Gastroesophageal sphincter (tissue), 4 donors: ENCODE measurements at regions not wholly inside any gene's neighbourhood (a gene's known extent, or its start where the extent isn't known, plus 50 kb on each side); places are given as distances from the start of the nearest gene placed in this dataset.

ENCODE experiments used
- ATAC-seq: fragments of 150-250 bp; one replicate; pipeline ENCODE4 v1.9.1; 2016; ENCODE audit warnings: mild to moderate bottlenecking, moderate library complexity
- H3K27ac ChIP-seq, 4 donors: fragments of 200-600 bp; sonication (generic) in 3 of 4; 1 replicate in 3 of 4; 2 replicates in 1 of 4; pipeline ENCODE4 v1.5.1; 2016 to 2019
- H3K27me3 ChIP-seq: fragments of 200-600 bp; sonication (generic); one replicate; pipeline ENCODE4 v1.5.1; 2019
- H3K36me3 ChIP-seq, 2 donors: fragments of 200-600 bp; sonication (generic); one replicate each; pipeline ENCODE4 v1.5.1; 2019; ENCODE audit warnings: control low read depth in 1 of 2
- H3K4me1 ChIP-seq, 3 donors: fragments of 200-600 bp; sonication (generic); 1 replicate in 2 of 3; 2 replicates in 1 of 3; pipeline ENCODE4 v1.5.1; 2016 to 2019; ENCODE audit warnings: control low read depth in 2 of 3
- H3K4me3 ChIP-seq, 2 donors: fragments of 200-600 bp; sonication (generic); one replicate each; pipeline ENCODE4 v1.5.1; 2019; ENCODE audit warnings: mild to moderate bottlenecking in 1 of 2, moderate library complexity in 1 of 2
- H3K9me3 ChIP-seq, 3 donors: fragments of 200-600 bp; sonication (generic); one replicate each; pipeline ENCODE4 v1.5.1; 2017 to 2019; ENCODE audit warnings: control low read depth in 2 of 3
- EP300 ChIP-seq: sonication (generic); formaldehyde crosslinking; IDR thresholded peaks from one replicate; pipeline ENCODE4 v1.6.1; 2017; ENCODE audit warnings: antibody characterized with exemption, mild to moderate bottlenecking
- POLR2A ChIP-seq, 2 donors: fragments of 450-650 bp; IDR thresholded peaks; one replicate each; pipeline ENCODE4 v1.6.1; 2017; ENCODE audit warnings: antibody characterized with exemption in 2 of 2, mild to moderate bottlenecking in 2 of 2, moderate library complexity in 1 of 2
- POLR2AphosphoS5 ChIP-seq: sonication (generic); formaldehyde crosslinking; IDR thresholded peaks from one replicate; pipeline ENCODE4 v1.6.1; 2017; ENCODE audit warnings: antibody characterized with exemption
- WGBS, 2 donors: methylation state at CpG; one replicate each; pipeline ENCODE4 v1.1.5; 2018; ENCODE audit warnings: low coverage in 1 of 2; 5-methylcytosine and 5-hydroxymethylcytosine counted together
- TF ChIP-seq, protein P1 (sequence below), 4 experiments: fragments of 200-600 bp in 2 of 4; fragments of 450-650 bp in 2 of 4; sonication (generic) in 1 of 4; IDR thresholded peaks; one replicate each; pipeline ENCODE4 v1.5.1; 2017 to 2019; ENCODE audit warnings: antibody characterized with exemption in 4 of 4, mild to moderate bottlenecking in 2 of 4, moderate library complexity in 2 of 4

DNA sequence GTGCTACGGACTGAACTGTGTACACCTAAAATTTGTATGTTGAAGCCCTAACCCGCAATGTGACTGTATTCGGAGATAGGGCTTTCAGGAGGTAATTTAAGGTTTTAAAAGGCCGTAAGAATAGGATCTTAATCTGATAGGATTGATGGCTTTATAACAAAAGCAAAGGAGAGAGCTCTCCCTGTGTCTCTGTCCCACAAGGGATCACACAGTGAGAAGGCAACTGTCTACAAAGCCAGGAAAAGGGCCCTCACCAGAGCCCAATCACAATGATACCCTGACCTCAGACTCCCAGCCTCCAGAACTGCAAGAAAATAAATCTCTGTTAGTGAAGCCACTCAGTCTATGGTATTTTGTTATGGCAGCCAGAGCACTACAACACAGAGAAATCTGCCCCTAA lies 208.7 kb upstream of the ZC3H12C start:
- Histone ChIP-seq H3K4me1 (no peaks in the 10 kb centered on the region), H3K27me3 (no peaks in the 10 kb centered on the region), H3K27ac (no peak overlapping the region), H3K36me3 (no peaks in the 10 kb centered on the region), H3K4me3 (no peak overlapping the region), H3K9me3 (no peaks in the 10 kb centered on the region)
- ATAC-seq, result no peak
- WGBS, 2 donors, result 86 to 94% methylated on average over 4 of the region's 4 CpGs
- TF ChIP-seq POLR2A (IDR thresholded peaks at IDR 0.05) (no peak), POLR2AphosphoS5 (no peak), EP300 (no peak)
- TF ChIP-seq, protein P1, sequence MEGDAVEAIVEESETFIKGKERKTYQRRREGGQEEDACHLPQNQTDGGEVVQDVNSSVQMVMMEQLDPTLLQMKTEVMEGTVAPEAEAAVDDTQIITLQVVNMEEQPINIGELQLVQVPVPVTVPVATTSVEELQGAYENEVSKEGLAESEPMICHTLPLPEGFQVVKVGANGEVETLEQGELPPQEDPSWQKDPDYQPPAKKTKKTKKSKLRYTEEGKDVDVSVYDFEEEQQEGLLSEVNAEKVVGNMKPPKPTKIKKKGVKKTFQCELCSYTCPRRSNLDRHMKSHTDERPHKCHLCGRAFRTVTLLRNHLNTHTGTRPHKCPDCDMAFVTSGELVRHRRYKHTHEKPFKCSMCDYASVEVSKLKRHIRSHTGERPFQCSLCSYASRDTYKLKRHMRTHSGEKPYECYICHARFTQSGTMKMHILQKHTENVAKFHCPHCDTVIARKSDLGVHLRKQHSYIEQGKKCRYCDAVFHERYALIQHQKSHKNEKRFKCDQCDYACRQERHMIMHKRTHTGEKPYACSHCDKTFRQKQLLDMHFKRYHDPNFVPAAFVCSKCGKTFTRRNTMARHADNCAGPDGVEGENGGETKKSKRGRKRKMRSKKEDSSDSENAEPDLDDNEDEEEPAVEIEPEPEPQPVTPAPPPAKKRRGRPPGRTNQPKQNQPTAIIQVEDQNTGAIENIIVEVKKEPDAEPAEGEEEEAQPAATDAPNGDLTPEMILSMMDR (IDR thresholded peaks at IDR 0.05), result no peak

DNA sequence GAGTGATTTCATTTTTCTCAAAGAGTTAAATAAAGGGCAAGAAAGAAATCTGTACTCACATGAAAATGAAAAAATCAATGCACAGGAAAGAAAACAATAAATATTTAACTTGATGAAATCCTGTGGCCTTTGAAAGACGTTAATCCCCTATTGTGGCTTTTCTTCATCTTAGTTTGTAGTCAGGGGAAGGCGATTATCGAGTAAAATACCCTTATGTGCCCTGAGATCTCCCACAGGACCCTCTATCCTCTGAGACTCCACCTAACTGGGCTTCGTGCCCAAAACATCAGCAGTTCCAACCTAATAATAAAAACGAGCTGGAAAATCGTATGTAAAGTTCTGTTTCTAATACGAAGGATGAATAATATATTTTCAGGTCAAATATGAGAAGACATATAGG lies 208.2 kb upstream of the ZC3H12C start:
- 41 to 42% methylated on average over 6 to 7 of the region's 7 CpGs for WGBS, 2 donors
- no peaks in the 10 kb centered on the region for H3K4me1 ChIP-seq
- ATAC-seq, result no peak
- H3K36me3 ChIP-seq, result no peaks in the 10 kb centered on the region
- H3K27ac ChIP-seq, result no peak overlapping the region
- no peak overlapping the region for H3K4me3 ChIP-seq
- TF ChIP-seq, protein P1 (IDR thresholded peaks at IDR 0.05), result no peak
- TF ChIP-seq POLR2AphosphoS5, result no peak
- TF ChIP-seq EP300, result no peak
- TF ChIP-seq POLR2A (IDR thresholded peaks at IDR 0.05), result no peak
- H3K9me3 ChIP-seq, result no peaks in the 10 kb centered on the region
- no peaks in the 10 kb centered on the region for H3K27me3 ChIP-seq

DNA sequence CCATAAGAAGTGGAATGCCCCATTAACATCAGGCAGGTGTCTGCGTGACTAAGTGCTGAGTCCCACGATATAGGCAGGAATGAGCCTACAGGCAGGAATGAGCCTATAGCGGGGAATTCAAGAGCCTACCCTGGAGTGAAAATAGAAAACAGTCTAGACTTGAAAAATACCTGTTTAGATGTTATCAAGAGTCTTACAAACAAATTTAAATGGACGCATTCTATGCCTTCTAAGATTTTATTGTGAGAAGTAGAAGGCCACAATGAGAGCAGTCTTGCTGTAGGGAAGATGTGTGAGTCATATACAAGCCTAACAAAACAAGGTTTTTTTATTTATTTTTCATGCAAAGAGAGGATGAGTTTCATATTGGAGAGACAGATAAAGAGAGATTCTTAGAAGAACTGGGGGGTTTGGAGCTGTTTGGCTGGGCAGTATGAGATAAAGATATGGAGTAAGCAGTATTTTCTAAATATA lies 200.8 kb upstream of the ZC3H12C start:
- no peak for ATAC-seq
- Histone ChIP-seq H3K9me3 (no peaks in the 10 kb centered on the region), H3K27me3 (no peaks in the 10 kb centered on the region), H3K27ac (no peak overlapping the region), H3K36me3 (no peaks in the 10 kb centered on the region), H3K4me1 (no peaks in the 10 kb centered on the region), H3K4me3 (no peak overlapping the region)
- TF ChIP-seq EP300 (no peak), POLR2A (IDR thresholded peaks at IDR 0.05) (no peak), POLR2AphosphoS5 (no peak)
- TF ChIP-seq, protein P1 (IDR thresholded peaks at IDR 0.05), result no peak
- 89 to 100% methylated on average over 2 to 3 of the region's 4 CpGs for WGBS, 2 donors

DNA sequence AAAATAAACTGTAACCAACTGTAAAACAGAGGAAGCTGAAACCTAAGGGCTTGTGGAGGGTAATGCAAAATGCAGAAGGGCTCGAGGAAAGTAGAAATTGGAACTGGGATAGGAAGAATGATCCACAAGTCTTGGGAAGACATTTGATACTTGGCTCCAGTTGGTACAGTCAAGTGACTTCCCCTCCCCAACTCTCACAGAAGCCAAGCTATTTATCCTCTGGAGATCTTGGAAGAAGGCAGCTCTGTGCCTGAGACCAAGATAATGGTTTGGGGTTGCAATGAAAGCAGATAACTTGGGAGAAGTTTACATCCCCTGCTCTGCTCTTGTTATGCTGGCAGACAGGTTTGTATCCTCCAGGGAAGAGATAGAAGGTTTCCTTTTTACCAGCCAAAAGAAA lies 198.9 kb upstream of the ZC3H12C start:
- WGBS, 2 donors, result 56% methylated on average over 1 of the region's 1 CpG; no CpG with 5 or more reads in 1 of the 2 donors
- Histone ChIP-seq H3K36me3 (no peaks in the 10 kb centered on the region), H3K27me3 (no peaks in the 10 kb centered on the region), H3K4me1 (no peaks in the 10 kb centered on the region), H3K9me3 (peaks cover 0 to 14% (median 0%) of the 10 kb centered on the region in 3 donors), H3K4me3 (no peak overlapping the region), H3K27ac (no peak overlapping the region)
- ATAC-seq, result no peak
- no peak for TF ChIP-seq EP300
- no peak for TF ChIP-seq POLR2AphosphoS5
- no peak for TF ChIP-seq POLR2A (IDR thresholded peaks at IDR 0.05)
- TF ChIP-seq, protein P1 (IDR thresholded peaks at IDR 0.05), result no peak

DNA sequence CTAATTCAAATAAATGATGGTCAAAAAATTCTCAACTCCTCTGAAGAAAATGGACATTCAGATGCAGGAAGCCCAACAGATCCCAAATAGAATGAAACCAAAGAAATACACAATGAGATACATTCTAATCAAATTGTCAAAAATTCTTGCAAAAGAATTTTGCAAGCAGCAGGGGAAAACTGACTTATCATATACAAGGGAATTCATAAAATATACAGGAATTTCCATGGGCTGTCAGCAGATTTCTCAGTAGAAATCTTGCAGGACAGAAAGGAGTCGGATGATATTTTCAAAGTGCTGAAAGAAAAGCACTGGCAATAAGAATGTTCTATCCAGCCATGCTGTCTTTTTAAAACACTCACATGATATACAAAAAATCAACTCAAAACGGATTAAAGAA lies 194.6 kb upstream of the ZC3H12C start:
- WGBS, 2 donors, result 43 to 86% methylated on average over 2 of the region's 2 CpGs
- Histone ChIP-seq H3K27me3 (no peaks in the 10 kb centered on the region), H3K4me3 (no peak overlapping the region), H3K36me3 (no peaks in the 10 kb centered on the region), H3K27ac (no peak overlapping the region), H3K9me3 (peaks cover 0 to 20% (median 0%) of the 10 kb centered on the region in 3 donors), H3K4me1 (no peaks in the 10 kb centered on the region)
- ATAC-seq, result no peak
- TF ChIP-seq POLR2AphosphoS5, result no peak
- TF ChIP-seq POLR2A (IDR thresholded peaks at IDR 0.05), result no peak
- TF ChIP-seq EP300, result no peak
- TF ChIP-seq, protein P1 (IDR thresholded peaks at IDR 0.05), result no peak
